BLaER1 (cell line): ENCODE measurements at regions not wholly inside any gene's neighbourhood (a gene's known extent, or its start where the extent isn't known, plus 50 kb on each side); places are given as distances from the start of the nearest gene placed in this dataset.
"Not testable (repeated sequence)": the region's sequence is repeated elsewhere in the genome, so short reads cannot be mapped to it uniquely, and the experiment has no call there.

Experiments used
- H3K27ac ChIP-seq: shearing (Covaris generic); formaldehyde crosslinking; 2 replicates; pipeline ENCODE4 v1.8.1; 2022
- H3K27me3 ChIP-seq: shearing (Covaris generic); formaldehyde crosslinking; 2 replicates; pipeline ENCODE4 v1.8.1; 2022
- H3K36me3 ChIP-seq: shearing (Covaris generic); formaldehyde crosslinking; 2 replicates; pipeline ENCODE4 v1.8.1; 2022
- H3K4me1 ChIP-seq: shearing (Covaris generic); formaldehyde crosslinking; 2 replicates; pipeline ENCODE4 v1.8.1; 2022
- H3K4me2 ChIP-seq: shearing (Covaris generic); formaldehyde crosslinking; 2 replicates; pipeline ENCODE4 v1.8.1; 2022
- H3K4me3 ChIP-seq: shearing (Covaris generic); formaldehyde crosslinking; 2 replicates; pipeline ENCODE4 v1.8.1; 2022
- H3K9ac ChIP-seq: shearing (Covaris generic); formaldehyde crosslinking; 2 replicates; pipeline ENCODE4 v1.8.1; 2022
- H3K9me3 ChIP-seq: shearing (Covaris generic); formaldehyde crosslinking; 2 replicates; pipeline ENCODE4 v1.8.1; 2022
- H4K20me1 ChIP-seq: shearing (Covaris generic); formaldehyde crosslinking; 2 replicates; pipeline ENCODE4 v1.8.1; 2022
- Cebpa-rat ChIP-seq: shearing (Covaris generic); IDR thresholded peaks from 2 replicates; pipeline ENCODE4 v1.8.1; 2022

DNA sequence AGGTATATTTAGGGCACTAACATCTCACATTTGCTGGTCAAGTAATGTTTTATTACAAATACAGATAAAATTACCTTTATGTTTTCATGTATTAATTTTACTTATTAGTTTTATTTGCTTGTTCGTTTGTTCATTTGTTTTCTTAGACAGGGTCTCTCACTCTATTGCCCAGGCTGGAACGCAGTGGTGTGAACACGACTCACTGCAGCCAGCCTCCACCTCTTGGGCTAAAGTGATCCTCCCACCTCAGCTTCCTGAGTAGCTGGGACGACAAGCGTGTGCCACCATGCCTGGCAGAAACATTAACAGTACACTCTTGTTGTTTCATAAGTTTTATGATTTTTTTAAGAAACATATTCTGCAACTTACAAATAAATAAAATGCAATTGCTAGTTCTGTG lies 123.2 kb downstream of the ZNF608 start:
- Histone ChIP-seq H3K36me3 (no peaks in the 10 kb centered on the region), H3K4me3 (no peak overlapping the region), H3K27ac (no peak overlapping the region), H4K20me1 (no peaks in the 10 kb centered on the region), H3K4me1 (no peaks in the 10 kb centered on the region), H3K4me2 (no peak overlapping the region), H3K27me3 (no peaks in the 10 kb centered on the region), H3K9me3 (no peaks in the 10 kb centered on the region), H3K9ac (no peak overlapping the region)
- no peak for TF ChIP-seq Cebpa-rat

DNA sequence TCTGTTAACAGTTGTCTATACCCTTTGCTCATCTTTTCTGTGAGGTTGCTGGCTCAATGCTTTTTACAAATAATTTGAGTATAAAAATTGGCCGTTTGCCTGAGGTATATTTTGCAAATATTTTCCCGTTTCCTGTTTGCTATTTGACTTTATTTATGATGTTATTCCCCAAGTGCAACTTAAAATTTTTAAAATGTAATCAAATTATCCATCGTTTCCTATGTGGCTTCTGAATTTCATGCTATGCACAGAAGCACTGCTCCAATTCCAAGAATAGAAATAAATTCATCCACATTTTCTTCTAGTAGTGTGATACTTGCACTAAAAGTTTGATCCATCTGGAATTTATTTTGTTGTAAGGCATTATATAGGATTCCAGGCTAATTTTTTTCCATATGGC lies 123.6 kb downstream of the ZNF608 start:
- no peaks in the 10 kb centered on the region for H4K20me1 ChIP-seq
- H3K9me3 ChIP-seq = no peaks in the 10 kb centered on the region
- TF ChIP-seq Cebpa-rat = no peak
- H3K27me3 ChIP-seq = no peaks in the 10 kb centered on the region
- no peaks in the 10 kb centered on the region for H3K36me3 ChIP-seq
- H3K9ac ChIP-seq = no peak overlapping the region
- H3K4me1 ChIP-seq = no peaks in the 10 kb centered on the region
- no peak overlapping the region for H3K4me2 ChIP-seq
- no peak overlapping the region for H3K27ac ChIP-seq
- H3K4me3 ChIP-seq = no peak overlapping the region

DNA sequence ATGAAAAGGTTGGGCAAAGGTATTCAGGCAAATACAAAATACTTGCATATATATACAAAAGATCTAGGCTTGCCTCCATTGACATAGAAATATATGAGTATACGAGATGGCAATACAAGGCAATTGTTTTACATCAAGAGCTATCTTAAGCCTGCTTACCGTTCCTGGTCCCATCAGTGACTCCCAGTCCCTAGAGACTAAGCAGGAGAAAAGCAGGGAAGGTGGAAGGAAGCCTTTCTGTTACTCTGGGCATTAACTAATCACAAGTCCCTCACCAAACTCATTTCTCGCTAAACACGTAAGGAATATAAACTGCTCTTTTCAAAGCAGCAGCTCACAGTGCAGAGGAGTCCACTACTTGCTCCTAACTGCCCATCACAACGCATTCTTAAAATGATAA lies 125.2 kb downstream of the ZNF608 start:
- Histone ChIP-seq H3K4me3 (no peak overlapping the region), H3K4me1 (no peaks in the 10 kb centered on the region), H4K20me1 (no peaks in the 10 kb centered on the region), H3K27ac (no peak overlapping the region), H3K9ac (no peak overlapping the region), H3K27me3 (no peaks in the 10 kb centered on the region), H3K36me3 (no peaks in the 10 kb centered on the region), H3K4me2 (no peak overlapping the region), H3K9me3 (no peaks in the 10 kb centered on the region)
- TF ChIP-seq Cebpa-rat = no peak

DNA sequence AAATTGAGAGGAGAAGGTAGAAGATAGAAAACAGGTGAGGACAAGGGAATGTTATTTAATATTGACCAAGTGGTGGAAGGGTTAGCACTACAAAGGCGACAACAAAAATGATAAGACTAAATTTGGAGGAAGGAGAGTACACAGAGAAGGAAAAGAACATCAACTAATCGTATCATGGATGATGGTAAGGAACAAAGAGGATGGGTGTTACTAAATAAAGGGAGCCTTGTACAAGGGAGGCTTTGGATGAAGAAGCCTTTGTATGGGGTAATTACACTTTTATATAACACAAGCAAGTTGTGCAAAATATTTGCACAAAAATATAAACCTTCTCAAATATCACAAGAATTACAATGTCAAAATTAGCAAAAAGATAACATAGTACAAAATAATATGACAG lies 125.7 kb downstream of the ZNF608 start:
- H3K9me3 ChIP-seq = no peaks in the 10 kb centered on the region
- H3K4me1 ChIP-seq = no peaks in the 10 kb centered on the region
- H3K36me3 ChIP-seq = no peaks in the 10 kb centered on the region
- no peaks in the 10 kb centered on the region for H4K20me1 ChIP-seq
- no peaks in the 10 kb centered on the region for H3K27me3 ChIP-seq
- H3K27ac ChIP-seq = no peak overlapping the region
- no peak for TF ChIP-seq Cebpa-rat
- H3K4me2 ChIP-seq = no peak overlapping the region
- H3K4me3 ChIP-seq = no peak overlapping the region
- H3K9ac ChIP-seq = no peak overlapping the region

DNA sequence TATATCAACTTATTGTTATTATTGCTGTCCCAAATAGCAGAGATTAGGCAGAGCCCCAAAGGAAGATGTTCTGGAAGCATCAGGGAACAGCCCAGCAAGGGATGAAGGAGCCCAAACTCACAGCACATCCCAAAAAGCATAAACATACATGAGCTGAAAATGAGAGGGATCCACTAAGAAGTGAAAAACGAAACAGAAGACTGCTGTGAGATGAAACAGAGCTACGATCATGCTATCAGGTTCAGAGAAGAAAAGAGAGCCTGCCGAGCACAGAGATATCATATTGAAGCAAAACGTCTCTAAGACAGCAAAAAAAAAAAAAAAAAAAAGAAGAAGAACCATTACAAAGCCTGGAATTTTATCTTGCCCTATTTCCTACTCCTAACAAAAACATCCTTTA lies 127.3 kb downstream of the ZNF608 start:
- Histone ChIP-seq H3K9me3 (no peaks in the 10 kb centered on the region), H3K9ac (no peak overlapping the region), H4K20me1 (no peaks in the 10 kb centered on the region), H3K4me3 (no peak overlapping the region), H3K4me1 (no peaks in the 10 kb centered on the region), H3K27me3 (no peaks in the 10 kb centered on the region), H3K4me2 (no peak overlapping the region), H3K36me3 (no peaks in the 10 kb centered on the region), H3K27ac (no peak overlapping the region)
- no peak for TF ChIP-seq Cebpa-rat

DNA sequence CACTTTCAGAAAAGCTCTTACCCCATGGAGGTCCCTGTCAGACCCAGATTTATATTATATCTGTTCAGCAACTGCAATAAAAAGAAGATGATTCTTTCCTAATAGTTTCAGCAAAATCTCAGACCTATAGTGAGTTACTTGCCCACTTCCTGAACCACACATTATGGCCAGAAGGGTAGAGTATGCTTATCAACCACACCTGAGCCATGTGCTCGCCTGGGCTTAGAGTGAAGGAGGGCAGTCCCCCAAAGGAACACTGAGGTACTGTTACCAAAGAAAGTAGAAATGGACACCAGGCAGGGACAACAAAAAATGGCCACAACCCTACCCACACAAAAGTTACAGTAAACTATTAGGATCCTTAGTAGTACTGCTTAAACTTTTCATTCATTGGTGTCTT lies 128.7 kb downstream of the ZNF608 start:
- H4K20me1 ChIP-seq = no peaks in the 10 kb centered on the region
- H3K36me3 ChIP-seq = no peaks in the 10 kb centered on the region
- no peak for TF ChIP-seq Cebpa-rat
- H3K4me3 ChIP-seq = no peak overlapping the region
- no peak overlapping the region for H3K27ac ChIP-seq
- H3K27me3 ChIP-seq = no peaks in the 10 kb centered on the region
- peaks cover 8% of the 10 kb centered on the region; the same call in 1 of the 2 replicates for H3K9me3 ChIP-seq
- H3K4me2 ChIP-seq = no peak overlapping the region
- H3K4me1 ChIP-seq = no peaks in the 10 kb centered on the region
- H3K9ac ChIP-seq = no peak overlapping the region

DNA sequence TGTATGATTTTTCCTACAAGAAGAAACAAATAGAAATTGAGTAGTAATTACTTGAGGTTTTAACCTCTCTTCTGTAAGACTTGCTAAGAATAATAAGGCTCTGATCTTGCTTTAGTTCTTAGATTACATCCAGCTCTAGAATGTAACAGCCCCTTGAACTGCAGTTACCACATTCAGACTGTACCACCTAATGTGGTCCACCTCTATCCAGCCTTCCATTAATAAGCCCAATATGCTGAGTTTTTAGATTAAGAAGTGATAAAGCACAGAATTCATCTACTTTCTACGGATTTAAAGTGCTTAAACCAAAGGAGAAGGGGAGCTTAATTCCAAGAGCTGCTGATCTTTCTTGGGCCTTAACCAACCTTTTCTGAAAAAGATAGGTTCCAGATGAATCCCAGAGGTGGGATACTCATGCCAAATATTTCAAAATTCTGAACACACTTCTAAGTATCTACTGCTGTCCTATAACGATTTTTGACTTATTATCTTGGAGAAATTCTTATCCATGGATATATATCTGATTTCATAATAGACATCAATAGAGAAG lies 131.5 kb downstream of the ZNF608 start:
- Histone ChIP-seq H3K27ac (no peak overlapping the region), H3K4me2 (no peak overlapping the region), H3K4me1 (no peaks in the 10 kb centered on the region), H3K4me3 (no peak overlapping the region), H3K27me3 (no peaks in the 10 kb centered on the region), H3K36me3 (no peaks in the 10 kb centered on the region), H3K9ac (no peak overlapping the region), H3K9me3 (peaks cover 10% of the 10 kb centered on the region; the same call in 1 of the 2 replicates), H4K20me1 (no peaks in the 10 kb centered on the region)
- no peak for TF ChIP-seq Cebpa-rat

DNA sequence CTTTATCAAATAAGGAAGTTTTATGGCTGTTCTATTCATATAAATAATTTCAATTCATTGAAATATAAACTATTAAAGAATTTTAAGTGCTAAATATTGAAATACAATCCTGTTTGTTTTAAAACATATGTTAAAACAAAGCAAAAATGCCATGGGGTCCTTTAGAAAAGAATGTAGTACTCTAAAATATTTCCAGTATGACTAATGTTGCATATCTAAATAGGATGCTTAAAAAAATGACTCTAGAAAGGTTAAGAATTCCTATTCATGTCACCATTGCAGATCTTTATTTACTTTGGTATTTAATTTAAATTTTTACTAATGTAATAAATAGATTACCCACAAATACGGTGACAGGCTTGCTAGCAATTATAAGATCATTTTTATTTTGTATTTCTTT lies 132.3 kb downstream of the ZNF608 start:
- H3K4me2 ChIP-seq = no peak overlapping the region
- no peaks in the 10 kb centered on the region for H3K36me3 ChIP-seq
- TF ChIP-seq Cebpa-rat = no peak
- H3K27ac ChIP-seq = no peak overlapping the region
- no peaks in the 10 kb centered on the region for H3K27me3 ChIP-seq
- H3K4me3 ChIP-seq = no peak overlapping the region
- H3K9me3 ChIP-seq = peaks cover 10% of the 10 kb centered on the region; the same call in 1 of the 2 replicates
- no peaks in the 10 kb centered on the region for H3K4me1 ChIP-seq
- no peaks in the 10 kb centered on the region for H4K20me1 ChIP-seq
- no peak overlapping the region for H3K9ac ChIP-seq

DNA sequence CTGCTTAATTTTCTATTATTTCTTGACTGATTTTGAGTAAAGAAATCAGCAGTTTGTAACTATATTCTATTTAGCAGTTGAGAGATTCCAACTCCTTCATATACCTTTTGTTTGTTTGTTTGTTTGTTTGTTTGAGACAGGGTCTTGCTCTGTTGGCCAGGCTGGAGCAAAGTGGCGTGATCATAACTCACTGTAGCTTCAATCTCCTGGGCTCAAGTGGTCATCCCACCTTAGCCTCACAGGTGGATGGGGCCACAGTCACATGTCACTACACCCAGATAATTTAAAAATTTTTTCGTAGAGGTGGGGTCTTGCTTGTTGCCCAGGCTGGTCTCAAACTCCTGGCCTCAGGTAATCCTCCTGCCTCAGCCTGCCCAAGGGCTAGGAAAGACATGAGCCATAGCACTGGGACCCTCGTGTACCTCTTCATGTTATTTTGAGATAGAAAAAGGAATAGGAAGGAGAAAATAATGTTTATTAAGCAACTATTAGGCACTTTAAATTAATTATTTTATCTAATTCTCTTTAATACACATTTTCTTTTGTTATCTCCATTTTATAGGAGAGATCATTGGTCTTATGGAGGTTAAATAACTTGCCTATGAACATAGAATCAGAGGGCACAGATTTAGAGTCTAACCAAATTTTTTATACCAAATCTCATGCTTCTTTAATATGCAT lies 133.0 kb downstream of the ZNF608 start:
- no peaks in the 10 kb centered on the region for H3K27me3 ChIP-seq
- H3K4me2 ChIP-seq = no peak overlapping the region
- H3K4me1 ChIP-seq = no peaks in the 10 kb centered on the region
- H3K36me3 ChIP-seq = no peaks in the 10 kb centered on the region
- no peak for TF ChIP-seq Cebpa-rat
- H4K20me1 ChIP-seq = no peaks in the 10 kb centered on the region
- H3K9me3 ChIP-seq = peaks cover 16% of the 10 kb centered on the region
- no peak overlapping the region for H3K27ac ChIP-seq
- H3K9ac ChIP-seq = no peak overlapping the region
- H3K4me3 ChIP-seq = no peak overlapping the region

DNA sequence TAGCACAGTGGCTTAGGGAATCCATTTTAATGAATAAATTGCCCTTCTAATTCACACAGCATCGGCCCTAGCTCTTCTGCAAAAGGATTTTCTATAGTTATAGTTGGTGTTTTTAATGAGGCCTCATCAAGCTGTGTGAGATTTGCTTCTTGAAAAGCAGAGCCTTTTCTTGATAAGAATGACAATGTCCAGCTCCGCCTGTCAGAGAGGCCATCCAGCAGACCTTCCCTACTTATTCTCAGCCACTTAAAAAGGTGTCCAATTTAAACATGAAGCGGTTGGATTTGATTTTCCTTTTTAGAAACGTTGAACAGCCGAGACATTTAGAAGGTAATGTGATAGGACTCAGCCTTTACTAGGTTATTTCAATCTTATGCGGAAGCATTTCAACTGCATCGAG lies 134.4 kb downstream of the ZNF608 start:
- no peak overlapping the region for H3K4me3 ChIP-seq
- H3K4me1 ChIP-seq = no peaks in the 10 kb centered on the region
- no peak overlapping the region for H3K27ac ChIP-seq
- peaks cover 18% of the 10 kb centered on the region for H3K9me3 ChIP-seq
- no peaks in the 10 kb centered on the region for H4K20me1 ChIP-seq
- TF ChIP-seq Cebpa-rat = no peak
- no peaks in the 10 kb centered on the region for H3K27me3 ChIP-seq
- H3K9ac ChIP-seq = no peak overlapping the region
- no peak overlapping the region for H3K4me2 ChIP-seq
- no peaks in the 10 kb centered on the region for H3K36me3 ChIP-seq

DNA sequence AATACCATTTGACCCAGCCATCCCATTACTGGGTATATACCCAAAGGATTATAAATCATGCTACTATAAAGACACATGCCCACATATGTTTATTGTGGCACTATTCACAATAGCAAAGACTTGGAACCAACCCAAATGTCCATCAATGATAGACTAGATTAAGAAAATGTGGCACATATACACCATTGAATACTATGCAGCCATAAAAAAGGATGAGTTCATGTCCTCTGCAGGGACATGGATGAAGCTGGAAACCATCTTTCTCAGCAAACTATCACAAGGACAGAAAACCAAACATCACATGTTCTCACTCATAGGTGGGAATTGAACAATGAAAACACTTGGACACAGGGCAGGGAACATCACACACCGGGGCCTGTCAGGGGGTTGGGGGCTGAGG lies 135.2 kb downstream of the ZNF608 start:
- H3K36me3 ChIP-seq, H3K4me3 ChIP-seq, H3K9ac ChIP-seq, H3K27ac ChIP-seq, H3K27me3 ChIP-seq, H4K20me1 ChIP-seq, H3K4me1 ChIP-seq: not testable (repeated sequence)
- Histone ChIP-seq H3K9me3 (peaks cover 18% of the 10 kb centered on the region), H3K4me2 (peak overlapping the region; percentile 14; the same call in 1 of the 2 replicates)

DNA sequence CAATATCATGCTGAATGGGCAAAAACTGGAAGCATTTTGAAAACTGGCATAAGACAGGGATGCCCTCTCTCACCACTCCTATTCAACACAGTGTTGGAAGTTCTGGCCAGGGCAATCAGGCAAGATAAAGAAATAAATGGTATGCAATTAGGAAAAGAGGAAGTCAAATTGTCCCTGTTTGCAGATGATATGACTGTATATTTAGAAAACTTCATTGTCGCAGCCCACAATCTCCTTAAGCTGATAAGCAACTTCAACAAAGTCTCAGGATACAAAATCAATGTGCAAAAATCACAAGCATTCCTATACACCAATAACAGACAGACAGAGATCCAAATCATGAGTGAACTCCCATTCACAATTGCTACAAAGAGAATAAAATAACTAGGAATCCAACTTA lies 136.8 kb downstream of the ZNF608 start:
- H3K9ac ChIP-seq, H3K4me1 ChIP-seq, H3K36me3 ChIP-seq, H4K20me1 ChIP-seq, H3K4me3 ChIP-seq, H3K27me3 ChIP-seq, H3K4me2 ChIP-seq, H3K27ac ChIP-seq: not testable (repeated sequence)
- H3K9me3 ChIP-seq = peaks cover 18% of the 10 kb centered on the region
